OCI-LY3 (cell line): ENCODE measurements at regions not wholly inside any gene's neighbourhood (a gene's known extent, or its start where the extent isn't known, plus 50 kb on each side); places are given as distances from the start of the nearest gene placed in this dataset.
"Not testable (repeated sequence)": the region's sequence is repeated elsewhere in the genome, so short reads cannot be mapped to it uniquely, and the experiment has no call there.

Experiments used
- H2AFZ ChIP-seq: fragments of 200-600, 300-600 bp; shearing (Covaris generic); 2 replicates; pipeline ENCODE4 v1.6.0; 2014; ENCODE audit warnings: antibody characterized with exemption, low read depth, low read length
- H3K27ac ChIP-seq: fragments of 200-600, 300-600 bp; sonication (generic); 2 replicates; pipeline ENCODE4 v1.5.1; 2014; ENCODE audit warnings: mild to moderate bottlenecking, low read length, moderate library complexity, mixed read lengths
- H3K27me3 ChIP-seq: fragments of 200-600, 300-600 bp; sonication (generic); 2 replicates; pipeline ENCODE4 v1.6.1; 2014; ENCODE audit warnings: low read depth, low read length, mixed read lengths
- H3K36me3 ChIP-seq: fragments of 200-600, 300-600 bp; sonication (generic); replicated peaks from 2 replicates; pipeline ENCODE3; 2014; ENCODE audit warnings: low read depth, low read length, mixed read lengths
- H3K4me1 ChIP-seq: fragments of 300-600, 200-600 bp; sonication (generic); 2 replicates; pipeline ENCODE4 v1.6.1; 2014; ENCODE audit warnings: low read length, mixed read lengths
- H3K4me2 ChIP-seq: fragments of 200-600, 300-600 bp; sonication (generic); 2 replicates; pipeline ENCODE4 v1.6.1; 2014; ENCODE audit warnings: low read length, mixed read lengths
- H3K4me3 ChIP-seq: fragments of 300-600, 200-600 bp; sonication (generic); 2 replicates; pipeline ENCODE4 v1.5.1; 2014; ENCODE audit warnings: antibody characterized with exemption, mild to moderate bottlenecking, low read length, moderate library complexity
- H3K79me2 ChIP-seq: fragments of 300-600, 200-600 bp; shearing (Covaris generic); 2 replicates; pipeline ENCODE4 v1.6.1; 2014; ENCODE audit warnings: mild to moderate bottlenecking, low read length, mixed read lengths
- H3K9ac ChIP-seq: fragments of 300-600, 200-600 bp; shearing (Covaris generic); 2 replicates; pipeline ENCODE4 v1.6.0; 2014; ENCODE audit warnings: mild to moderate bottlenecking, low read length, moderate library complexity
- H3K9me3 ChIP-seq: fragments of 200-600, 300-600 bp; shearing (Covaris generic); 2 replicates; pipeline ENCODE4 v1.6.1; 2014; ENCODE audit warnings: low read length, mixed read lengths; ENCODE audit not compliant: insufficient read depth
- H4K20me1 ChIP-seq: fragments of 200-600, 300-600 bp; sonication (generic); 2 replicates; pipeline ENCODE4 v1.6.1; 2016; ENCODE audit warnings: low read length, mixed read lengths; ENCODE audit not compliant: insufficient read depth
- CTCF ChIP-seq: fragments of 200-600, 300-600 bp; sonication (generic); IDR thresholded peaks from 2 replicates; pipeline ENCODE4 v1.5.1; 2014; ENCODE audit warnings: antibody characterized with exemption, low read length, low read depth
- EZH2phosphoT487 ChIP-seq: fragments of 200-600 bp; shearing (Covaris generic); IDR thresholded peaks from 2 replicates; pipeline ENCODE4 v1.6.1; 2018; ENCODE audit warnings: antibody characterized with exemption, mixed run types, low read depth

- Histone ChIP-seq H3K9ac (no peak overlapping the region), H3K4me3 (no peak overlapping the region), H3K4me2 (no peak overlapping the region), H3K27me3 (no peaks in the 10 kb centered on the region), H2AFZ (no peak overlapping the region), H4K20me1 (no peaks in the 10 kb centered on the region), H3K79me2 (no peaks in the 10 kb centered on the region), H3K36me3 (no peaks in the 10 kb centered on the region), H3K4me1 (no peaks in the 10 kb centered on the region), H3K27ac (no peak overlapping the region), H3K9me3 (no peaks in the 10 kb centered on the region)
- no peak for TF ChIP-seq EZH2phosphoT487
- TF ChIP-seq CTCF, result no peak
Observed at GRCh38 chr4:120211408-120212015, 144.9 kb upstream of the MAD2L1 start.

DNA sequence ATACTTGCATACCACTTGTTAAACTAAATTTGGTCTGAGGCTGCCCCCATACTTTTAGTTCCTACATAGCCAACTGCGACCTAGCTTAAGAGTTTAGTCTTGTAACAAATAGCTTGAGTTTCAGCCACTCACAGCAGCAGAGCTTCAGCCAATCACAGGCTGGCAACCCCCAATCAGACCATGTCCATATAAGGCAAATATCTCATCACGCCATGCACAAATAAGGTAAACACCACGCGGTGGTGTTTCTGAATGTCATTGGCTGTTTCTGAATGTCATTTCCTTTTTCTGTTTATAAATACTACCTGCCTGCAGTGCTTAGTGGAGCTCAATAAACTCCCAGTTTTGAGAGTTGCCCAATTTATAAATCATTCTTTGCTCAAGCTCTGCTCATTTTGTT is 143.1 kb upstream of the MAD2L1 start:
- Histone ChIP-seq H3K4me2 (no peak overlapping the region), H3K9me3 (no peaks in the 10 kb centered on the region), H4K20me1 (no peaks in the 10 kb centered on the region), H2AFZ (no peak overlapping the region), H3K36me3 (no peaks in the 10 kb centered on the region), H3K4me3 (no peak overlapping the region), H3K79me2 (no peaks in the 10 kb centered on the region), H3K27ac (no peak overlapping the region), H3K4me1 (no peaks in the 10 kb centered on the region), H3K27me3 (no peaks in the 10 kb centered on the region), H3K9ac (no peak overlapping the region)
- no peak for TF ChIP-seq CTCF
- TF ChIP-seq EZH2phosphoT487, result no peak

- no peak for TF ChIP-seq EZH2phosphoT487
- TF ChIP-seq CTCF, result no peak
- H3K36me3 ChIP-seq, result no peaks in the 10 kb centered on the region
Observed at GRCh38 chr4:120207021-120207420, 140.4 kb upstream of the MAD2L1 start.

DNA sequence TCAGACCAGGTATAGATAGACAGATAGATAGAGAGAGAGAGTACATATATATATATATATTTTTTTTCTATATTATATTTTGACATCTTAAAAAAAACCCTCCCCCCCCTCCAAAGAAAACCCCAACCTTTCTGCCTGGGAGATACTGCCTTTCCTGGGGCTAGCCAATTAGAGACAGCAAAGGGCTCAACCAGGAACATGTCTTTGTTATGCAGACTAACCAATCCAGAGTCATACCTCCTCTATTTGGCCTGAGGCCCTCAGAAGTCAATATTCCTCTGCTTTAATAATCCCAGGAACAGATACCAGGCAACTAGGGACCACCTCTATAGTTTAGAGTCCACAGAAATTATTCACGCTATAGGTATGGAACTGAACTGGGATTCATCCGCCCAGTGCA is 135.6 kb upstream of the MAD2L1 start:
- Histone ChIP-seq H3K36me3 (no peaks in the 10 kb centered on the region), H3K27me3 (no peaks in the 10 kb centered on the region), H3K4me1 (no peaks in the 10 kb centered on the region), H2AFZ (no peak overlapping the region), H3K27ac (no peak overlapping the region), H4K20me1 (no peaks in the 10 kb centered on the region), H3K4me2 (no peak overlapping the region), H3K9ac (no peak overlapping the region), H3K79me2 (no peaks in the 10 kb centered on the region), H3K9me3 (no peaks in the 10 kb centered on the region), H3K4me3 (no peak overlapping the region)
- TF ChIP-seq CTCF (no peak), EZH2phosphoT487 (no peak)

More at GRCh38 chr4:120207021-120207420, 140.4 kb upstream of the MAD2L1 start:
- no peaks in the 10 kb centered on the region for H4K20me1 ChIP-seq
- no peaks in the 10 kb centered on the region for H3K9me3 ChIP-seq
- no peak overlapping the region for H3K4me3 ChIP-seq
- H3K4me2 ChIP-seq, result no peak overlapping the region
- H3K27ac ChIP-seq, result no peak overlapping the region
- H3K9ac ChIP-seq, result no peak overlapping the region
- H3K27me3 ChIP-seq, result no peaks in the 10 kb centered on the region
- H3K4me1 ChIP-seq, result no peaks in the 10 kb centered on the region
- H3K79me2 ChIP-seq, result no peaks in the 10 kb centered on the region
- no peak overlapping the region for H2AFZ ChIP-seq

DNA sequence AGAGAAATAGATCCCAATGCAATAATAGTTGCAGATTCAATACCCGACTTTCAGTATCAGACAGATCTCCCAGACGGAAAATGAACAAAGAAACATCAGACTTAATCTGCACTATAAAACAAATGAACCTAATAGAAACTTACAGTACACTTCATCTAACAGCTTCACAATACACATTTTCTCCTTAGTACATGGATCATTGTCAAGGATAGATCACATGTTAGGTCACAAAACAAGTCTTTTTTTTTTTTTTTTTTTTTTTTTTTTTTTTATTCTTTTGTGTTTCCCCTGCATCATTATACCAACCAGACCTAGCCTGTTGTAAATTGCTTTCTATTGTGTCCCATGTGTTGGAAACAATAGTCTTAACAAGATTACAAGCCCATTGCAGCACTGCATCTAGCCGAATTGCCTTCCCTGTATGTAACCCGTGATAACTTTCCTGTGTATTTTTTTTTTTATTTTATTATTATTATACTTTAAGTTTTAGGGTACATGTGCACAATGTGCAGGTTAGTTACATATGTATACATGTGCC is 134.0 kb upstream of the MAD2L1 start:
- H3K27ac ChIP-seq, H2AFZ ChIP-seq, H3K4me3 ChIP-seq, H3K9me3 ChIP-seq, H4K20me1 ChIP-seq, H3K27me3 ChIP-seq, H3K9ac ChIP-seq, H3K79me2 ChIP-seq, H3K36me3 ChIP-seq, H3K4me2 ChIP-seq, H3K4me1 ChIP-seq: not testable (repeated sequence)
